GM13977 (cell line): ENCODE measurements at regions not wholly inside any gene's neighbourhood (a gene's known extent, or its start where the extent isn't known, plus 50 kb on each side); places are given as distances from the start of the nearest gene placed in this dataset.

Source experiments
- DNase-seq: peaks from one replicate; pipeline ENCODE4 v3.0.0; 2012; ENCODE audit warnings: low spot score
- in situ Hi-C: fragments of 300-500 bp; cut with MboI; formaldehyde crosslinking; loops from one replicate; pipeline ENCODE4 v1.12.0; 2022; ENCODE audit warnings: low sequenced_read_pairs, low pct_unique_long_range_greater_than_20kb, mixed read lengths, inconsistent platforms; ENCODE audit not compliant: unreplicated experiment
- TF ChIP-seq, protein P1 (sequence below): IDR thresholded peaks from 2 replicates; pipeline ENCODE4 v1.5.1; 2012; ENCODE audit warnings: mild to moderate bottlenecking, control low read depth; ENCODE audit not compliant: insufficient read depth; ENCODE audit errors: extremely low read depth, missing control alignments

DNA sequence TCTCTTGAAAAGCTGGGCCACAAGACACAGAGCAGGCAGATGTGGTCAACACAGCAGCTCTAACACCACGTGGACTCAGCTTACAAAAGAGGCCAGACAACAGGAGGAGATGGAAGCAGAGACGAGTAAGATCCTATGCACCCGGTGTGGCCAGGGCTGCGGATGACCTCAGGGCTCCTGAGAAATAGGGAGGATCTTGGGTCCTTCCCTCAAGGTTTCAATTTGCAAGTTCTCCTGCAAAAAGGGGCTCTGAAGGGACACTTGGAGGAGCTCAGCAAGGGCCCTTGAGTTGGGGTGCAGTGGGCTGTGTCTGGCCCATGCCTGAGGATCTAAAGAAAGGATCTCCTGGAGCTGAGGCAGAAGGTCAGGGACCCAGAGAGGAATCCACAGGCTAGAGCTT, 249.5 kb upstream of the IGF1R start:
- no peak for DNase-seq
- in situ Hi-C loops, result no loop called here

DNA sequence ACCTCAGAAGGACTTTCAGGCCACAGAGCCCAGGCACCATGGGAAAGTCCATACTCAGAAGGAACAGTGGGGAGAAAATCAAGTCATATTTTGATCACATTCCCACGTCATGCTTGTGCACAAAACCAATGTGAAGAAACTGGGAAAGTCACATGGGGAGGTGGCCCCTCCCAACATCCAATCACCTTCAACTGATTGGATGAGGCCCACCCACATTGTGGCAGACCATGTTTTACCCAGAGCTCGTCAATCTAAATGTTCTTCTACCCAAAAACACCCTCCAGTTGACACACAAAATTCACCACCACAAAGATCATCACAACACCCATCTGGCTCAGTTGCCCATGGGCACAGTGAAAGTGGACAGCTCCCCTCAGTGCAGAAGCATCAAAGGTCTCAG, 248.2 kb upstream of the IGF1R start:
- DNase-seq, result no peak
- in situ Hi-C loops, result loop anchor here (25.0 kb wide), 1 partner anchor 488 kb away; no protein-coding TSS in a partner anchor
- TF ChIP-seq, protein P1, sequence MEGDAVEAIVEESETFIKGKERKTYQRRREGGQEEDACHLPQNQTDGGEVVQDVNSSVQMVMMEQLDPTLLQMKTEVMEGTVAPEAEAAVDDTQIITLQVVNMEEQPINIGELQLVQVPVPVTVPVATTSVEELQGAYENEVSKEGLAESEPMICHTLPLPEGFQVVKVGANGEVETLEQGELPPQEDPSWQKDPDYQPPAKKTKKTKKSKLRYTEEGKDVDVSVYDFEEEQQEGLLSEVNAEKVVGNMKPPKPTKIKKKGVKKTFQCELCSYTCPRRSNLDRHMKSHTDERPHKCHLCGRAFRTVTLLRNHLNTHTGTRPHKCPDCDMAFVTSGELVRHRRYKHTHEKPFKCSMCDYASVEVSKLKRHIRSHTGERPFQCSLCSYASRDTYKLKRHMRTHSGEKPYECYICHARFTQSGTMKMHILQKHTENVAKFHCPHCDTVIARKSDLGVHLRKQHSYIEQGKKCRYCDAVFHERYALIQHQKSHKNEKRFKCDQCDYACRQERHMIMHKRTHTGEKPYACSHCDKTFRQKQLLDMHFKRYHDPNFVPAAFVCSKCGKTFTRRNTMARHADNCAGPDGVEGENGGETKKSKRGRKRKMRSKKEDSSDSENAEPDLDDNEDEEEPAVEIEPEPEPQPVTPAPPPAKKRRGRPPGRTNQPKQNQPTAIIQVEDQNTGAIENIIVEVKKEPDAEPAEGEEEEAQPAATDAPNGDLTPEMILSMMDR, result no peak

More for the DNA sequence above, 249.5 kb upstream of the IGF1R start:
- TF ChIP-seq, protein P1, result no peak

DNA sequence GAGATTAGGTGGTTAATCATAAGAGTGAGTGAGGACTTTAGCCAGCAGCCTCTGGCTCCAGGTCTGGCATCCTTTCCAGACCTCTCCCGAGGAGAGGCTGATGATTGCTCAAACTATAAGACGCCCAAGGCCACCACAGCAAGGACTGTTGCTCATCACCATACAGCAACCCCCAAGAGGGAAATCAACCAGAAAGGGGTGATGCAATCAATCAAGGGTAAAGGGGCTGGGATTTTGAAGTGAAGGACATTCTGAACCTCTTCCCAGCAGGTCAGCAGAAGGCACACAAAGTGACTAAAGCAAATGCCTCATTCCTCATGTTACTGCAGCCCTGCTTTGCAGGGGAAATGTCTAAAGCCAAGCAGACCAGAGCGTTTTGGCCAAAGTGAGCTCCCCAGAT, 247.3 kb upstream of the IGF1R start:
- in situ Hi-C loops, result loop anchor here (25.0 kb wide), 1 partner anchor 489 kb away; no protein-coding TSS in a partner anchor
- no peak for DNase-seq
- TF ChIP-seq, protein P1, result no peak

DNA sequence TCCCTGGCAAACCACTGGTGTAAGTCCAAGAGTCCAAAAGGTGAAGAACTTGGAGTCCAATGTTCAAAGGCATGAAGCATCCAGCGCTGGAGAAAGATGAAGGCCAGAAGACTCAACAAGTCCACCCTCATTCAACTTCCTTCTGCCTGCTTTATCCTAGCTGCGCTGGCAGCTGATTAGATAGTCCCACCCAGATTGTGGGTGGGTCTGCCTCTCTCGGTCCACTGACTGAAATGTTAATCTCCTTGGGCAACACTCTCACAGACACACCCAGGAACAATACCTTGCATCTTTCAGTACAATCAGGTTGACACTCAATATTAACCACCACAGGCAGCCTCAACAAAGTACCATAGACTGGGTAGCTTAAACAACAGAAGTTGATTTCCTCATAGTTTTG, 245.9 kb upstream of the IGF1R start:
- no peak for DNase-seq
- in situ Hi-C loops, result loop anchor here (25.0 kb wide), 1 partner anchor 490 kb away; no protein-coding TSS in a partner anchor
- TF ChIP-seq, protein P1, result no peak

DNA sequence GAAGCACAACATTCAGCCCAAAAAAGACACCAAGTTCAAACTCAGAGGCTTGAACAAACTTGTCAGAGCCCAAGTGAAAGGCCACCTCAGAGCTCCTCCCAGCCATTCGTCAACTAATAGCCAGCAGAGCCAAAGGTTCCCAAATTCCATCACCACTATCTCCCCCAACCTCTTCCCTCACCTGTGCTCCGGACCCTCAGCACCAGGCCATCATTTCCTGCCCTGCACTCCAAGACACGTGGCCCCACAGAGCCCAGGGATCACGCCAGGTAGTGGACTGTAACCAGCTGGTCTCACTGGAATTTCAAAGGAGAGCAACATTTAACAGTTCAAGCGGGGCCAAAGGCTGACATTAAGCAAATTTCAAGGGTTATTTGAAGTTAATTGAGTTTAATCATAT, 245.2 kb upstream of the IGF1R start:
- DNase-seq, result no peak
- in situ Hi-C loops, result loop anchor here (25.0 kb wide), 1 partner anchor 491 kb away; no protein-coding TSS in a partner anchor
- TF ChIP-seq, protein P1, result no peak

DNA sequence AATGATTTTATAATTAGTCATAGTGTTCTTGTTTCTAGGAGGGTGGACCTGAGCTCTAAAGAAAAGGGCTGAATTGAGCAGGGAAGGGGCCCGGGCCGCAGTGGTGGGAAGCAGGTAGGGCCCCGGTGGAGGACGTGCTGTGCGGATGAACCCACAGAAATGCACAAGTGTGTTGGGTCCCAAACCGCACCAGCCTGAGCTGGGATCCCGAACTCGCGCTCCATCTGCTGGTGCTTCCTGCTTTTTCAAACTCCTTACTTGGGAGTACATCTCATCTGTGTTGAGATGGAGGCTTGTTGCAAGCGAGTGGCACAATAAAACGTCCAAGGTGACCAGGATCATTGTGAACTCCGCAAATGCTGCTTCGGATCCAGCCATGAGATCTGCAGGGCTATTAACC, 244.8 kb upstream of the IGF1R start:
- in situ Hi-C loops, result loop anchor here (25.0 kb wide), 1 partner anchor 491 kb away; no protein-coding TSS in a partner anchor
- TF ChIP-seq, protein P1, result no peak
- no peak for DNase-seq

DNA sequence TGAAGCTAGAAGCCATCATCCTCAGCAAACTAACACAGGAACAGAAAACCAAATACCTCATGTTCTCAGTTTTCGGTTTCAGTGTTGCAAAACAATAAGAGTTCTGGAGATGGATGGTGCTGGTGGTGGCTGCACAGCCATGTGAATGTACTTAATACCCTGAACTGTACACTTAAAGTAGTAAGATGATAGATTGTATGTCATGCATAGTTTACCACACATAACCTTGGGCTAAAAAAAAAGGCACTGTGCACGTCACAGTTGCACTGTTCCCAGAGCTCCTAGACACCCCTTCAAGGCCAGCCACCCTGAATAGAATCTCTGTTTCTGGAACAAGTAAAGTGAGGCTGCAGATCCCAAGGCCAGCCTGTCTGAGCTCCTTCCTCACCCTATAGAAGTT, 243.3 kb upstream of the IGF1R start:
- in situ Hi-C loops, result loop anchor here (25.0 kb wide), 1 partner anchor 493 kb away; no protein-coding TSS in a partner anchor
- DNase-seq, result no peak
- TF ChIP-seq, protein P1, result no peak
